DLD1 (cell line): ENCODE measurements at regions not wholly inside any gene's neighbourhood (a gene's known extent, or its start where the extent isn't known, plus 50 kb on each side); places are given as distances from the start of the nearest gene placed in this dataset.

ENCODE experiments used
- in situ Hi-C: cut with HindIII; loops from 2 replicates; pipeline ENCODE4 v1.10.0; 2017; ENCODE audit warnings: low sequenced_read_pairs

GRCh38 chr5:74052441-74053221 lies 426.6 kb downstream of the ARHGEF28 start:
- in situ Hi-C loops, result no loop called here

DNA sequence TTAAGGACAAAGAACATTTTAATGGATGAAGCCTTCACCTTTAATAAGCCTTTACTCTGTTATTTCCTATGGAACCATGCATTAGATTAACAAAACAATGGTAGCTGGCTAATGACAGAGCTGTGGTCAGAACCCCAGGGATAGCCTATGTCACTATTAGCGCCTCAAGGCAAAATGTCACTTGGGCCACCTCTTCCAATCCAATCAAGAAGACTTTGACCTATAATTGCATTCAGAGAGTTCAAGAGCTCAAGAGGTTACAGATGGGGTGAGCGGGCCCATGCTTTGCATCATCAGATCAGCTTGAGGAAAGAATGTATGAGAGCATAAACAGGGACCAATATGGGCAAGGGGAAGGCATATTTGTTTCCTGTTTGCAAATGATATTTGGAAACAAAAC lies 425.1 kb downstream of the ARHGEF28 start:
- in situ Hi-C loops, result no loop called here

DNA sequence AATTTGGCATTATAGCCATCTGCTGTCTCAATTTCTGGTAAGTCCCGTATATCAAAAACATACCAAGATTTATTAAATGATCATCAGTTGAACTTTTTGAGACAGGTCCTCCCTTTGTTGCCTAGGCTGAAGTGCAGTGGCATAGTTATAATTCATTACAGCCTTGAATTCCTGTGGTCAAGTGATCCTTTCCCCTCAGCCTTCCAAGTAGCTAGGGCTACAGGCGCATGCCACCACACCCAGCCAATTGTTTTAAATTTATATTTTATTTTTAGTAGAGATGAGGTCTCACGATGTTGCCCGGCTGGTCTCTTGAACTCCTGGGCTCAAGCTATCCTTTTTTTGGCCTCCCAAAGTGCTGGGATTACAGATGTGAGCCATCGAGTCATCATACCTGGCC lies 418.9 kb downstream of the ARHGEF28 start:
- in situ Hi-C loops, result no loop called here

DNA sequence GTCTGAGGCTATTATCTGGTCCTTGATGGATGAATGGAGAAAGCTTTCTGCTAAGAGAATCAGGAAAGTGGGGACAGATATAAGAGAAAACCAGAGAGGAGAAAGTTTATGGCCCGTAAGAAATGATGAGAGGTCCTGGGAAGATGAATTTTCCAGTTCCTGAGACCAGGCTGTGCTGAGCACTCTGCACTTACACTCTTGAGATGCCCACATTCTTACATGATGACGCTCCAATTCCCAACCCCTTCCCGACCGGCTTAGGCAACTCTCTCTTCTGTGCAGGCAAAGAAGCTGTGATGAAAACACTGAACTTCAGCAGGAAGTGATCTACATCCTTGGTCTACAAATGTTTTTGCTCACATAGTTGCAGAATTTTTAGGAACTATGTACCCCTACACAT lies 417.0 kb downstream of the ARHGEF28 start:
- in situ Hi-C loops, result no loop called here

- in situ Hi-C loops, result no loop called here
Observed at GRCh38 chr5:74042559-74042958, 416.6 kb downstream of the ARHGEF28 start.

GRCh38 chr5:74041913-74042312 lies 415.9 kb downstream of the ARHGEF28 start:
- in situ Hi-C loops, result no loop called here

DNA sequence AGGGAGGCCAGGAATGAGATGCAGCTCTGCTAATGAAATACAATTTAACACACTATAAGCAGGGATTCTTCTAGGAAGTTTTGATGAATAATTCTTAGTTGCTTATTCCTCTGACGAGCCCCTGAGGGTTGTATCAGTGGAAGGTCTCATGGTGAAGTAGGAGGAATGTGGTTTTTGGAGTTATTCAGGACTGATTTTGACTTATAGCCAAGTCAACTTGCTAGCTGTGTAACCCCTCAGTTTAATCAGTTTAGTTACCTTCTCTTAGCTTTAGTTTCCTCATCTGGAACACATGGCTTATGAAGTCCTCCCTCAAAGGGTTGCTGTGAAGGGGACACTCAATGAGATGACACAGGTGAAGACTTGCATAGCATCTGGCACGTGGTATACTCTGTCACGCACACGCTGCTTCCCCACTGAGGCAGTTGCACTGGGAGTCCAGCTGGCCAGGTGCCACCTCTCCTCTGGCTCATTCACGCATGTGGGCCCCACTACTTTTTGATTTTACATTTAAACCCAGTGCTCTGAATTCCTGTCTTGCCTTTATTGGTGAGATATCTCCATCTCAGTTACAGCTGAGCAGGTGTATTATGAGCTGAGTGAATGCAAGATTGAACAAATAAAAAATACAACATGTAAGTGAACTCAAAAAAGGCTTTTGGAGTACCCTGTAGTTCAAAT lies 415.0 kb downstream of the ARHGEF28 start:
- in situ Hi-C loops, result no loop called here

DNA sequence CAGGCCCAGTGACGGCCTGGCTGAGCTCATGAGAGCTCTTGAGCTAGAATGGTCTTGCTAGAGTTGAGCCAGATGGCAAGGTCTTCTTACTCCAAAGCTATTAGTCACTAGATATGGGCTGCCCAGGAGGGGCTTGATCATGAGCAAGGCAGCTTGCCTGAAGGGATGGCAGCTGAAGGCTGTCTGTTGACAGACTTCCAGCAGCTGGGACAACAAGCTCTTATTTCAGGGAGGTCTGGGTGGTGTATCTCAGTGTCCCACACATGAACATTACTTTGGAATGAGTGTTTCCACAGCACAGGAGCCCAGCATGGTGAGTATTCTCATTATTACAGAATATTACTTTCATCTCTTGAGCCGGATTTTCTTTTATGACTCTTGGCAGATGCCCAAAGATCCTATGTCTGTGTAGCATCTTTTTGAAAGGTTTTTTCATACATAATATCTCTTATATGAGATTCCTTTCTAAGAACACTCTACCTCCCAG lies 414.1 kb downstream of the ARHGEF28 start:
- in situ Hi-C loops, result no loop called here

DNA sequence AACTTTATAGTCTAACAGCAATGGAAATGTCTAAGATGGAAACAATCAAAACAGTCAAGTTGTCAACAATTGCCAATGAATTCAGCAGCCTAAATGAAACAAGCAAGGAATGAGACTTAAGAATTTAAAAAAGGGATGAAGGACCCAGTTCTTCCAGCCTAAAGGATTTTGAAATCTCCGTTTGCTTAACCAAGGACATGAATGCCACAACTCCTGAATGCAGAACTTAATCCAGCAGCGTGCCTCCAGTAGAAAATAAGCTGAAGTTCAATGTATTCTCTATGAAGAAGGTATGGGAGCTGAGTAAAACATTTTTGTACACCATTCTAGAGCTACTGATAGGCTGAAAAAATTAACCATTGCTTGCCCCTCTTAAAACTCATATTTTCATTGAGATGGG lies 411.3 kb downstream of the ARHGEF28 start:
- in situ Hi-C loops, result no loop called here

DNA sequence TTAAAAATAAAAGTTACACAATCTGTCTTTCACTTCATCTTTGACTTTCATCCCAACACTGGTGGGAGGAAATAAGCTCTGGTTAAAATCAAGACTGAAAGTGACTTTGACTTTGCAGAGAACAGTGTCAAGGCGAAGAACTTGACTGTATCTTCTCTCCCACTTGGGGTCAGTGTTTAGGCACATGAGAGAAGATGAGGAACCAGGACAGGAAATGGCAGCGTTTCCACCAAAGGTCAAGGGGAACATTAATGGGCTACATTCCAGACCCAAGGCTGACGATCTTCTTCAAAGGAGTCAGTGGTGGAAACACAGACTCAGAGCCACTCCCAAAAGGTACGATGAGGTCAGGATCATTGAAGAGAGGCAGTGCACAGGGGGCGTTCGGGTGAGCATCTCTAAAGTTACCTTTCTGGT lies 409.5 kb downstream of the ARHGEF28 start:
- in situ Hi-C loops, result no loop called here

DNA sequence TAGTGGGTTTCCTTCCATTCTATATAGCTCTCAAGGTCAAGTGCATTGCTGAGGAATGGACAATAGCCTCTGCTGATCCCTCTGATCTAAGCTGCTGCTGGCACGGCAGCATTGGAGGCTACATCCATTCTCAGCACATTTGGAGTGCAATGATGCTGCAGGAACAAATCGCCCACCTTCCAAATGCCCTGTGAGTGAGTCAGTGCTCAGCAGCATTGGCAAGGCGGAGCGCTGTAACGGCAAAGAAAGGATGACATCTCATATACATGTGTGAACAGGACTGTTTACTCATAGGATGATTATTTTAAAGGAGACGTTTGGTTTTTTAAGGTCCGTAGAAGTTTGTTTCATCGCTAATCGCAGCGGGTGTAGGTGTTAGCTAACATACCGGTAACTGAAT lies 408.7 kb downstream of the ARHGEF28 start:
- in situ Hi-C loops, result no loop called here

GRCh38 chr5:74032617-74033016 lies 406.6 kb downstream of the ARHGEF28 start:
- in situ Hi-C loops, result no loop called here

- in situ Hi-C loops, result no loop called here
Observed at GRCh38 chr5:74031536-74031935, 405.5 kb downstream of the ARHGEF28 start.

DNA sequence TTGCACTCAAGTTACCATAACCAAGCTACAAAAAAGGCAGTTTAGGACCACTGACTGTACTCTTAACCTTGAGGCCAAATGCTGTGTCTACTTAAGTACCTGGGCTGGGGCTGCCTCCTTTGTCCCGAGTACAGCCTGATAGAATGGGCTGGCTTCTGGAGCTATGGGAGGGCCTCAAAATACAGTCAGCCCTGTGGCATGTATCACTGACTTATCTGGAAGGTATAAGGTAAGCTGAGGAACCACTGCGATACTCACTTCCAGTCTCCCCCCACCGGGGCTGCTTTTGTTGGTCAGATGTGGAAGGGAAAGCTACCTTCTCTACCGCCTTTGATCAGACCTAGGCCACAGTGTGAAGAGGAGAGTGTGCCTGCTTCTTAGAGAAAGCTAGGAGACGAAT lies 404.8 kb downstream of the ARHGEF28 start:
- in situ Hi-C loops, result no loop called here

GRCh38 chr5:74030371-74030770 lies 404.4 kb downstream of the ARHGEF28 start:
- in situ Hi-C loops, result no loop called here

DNA sequence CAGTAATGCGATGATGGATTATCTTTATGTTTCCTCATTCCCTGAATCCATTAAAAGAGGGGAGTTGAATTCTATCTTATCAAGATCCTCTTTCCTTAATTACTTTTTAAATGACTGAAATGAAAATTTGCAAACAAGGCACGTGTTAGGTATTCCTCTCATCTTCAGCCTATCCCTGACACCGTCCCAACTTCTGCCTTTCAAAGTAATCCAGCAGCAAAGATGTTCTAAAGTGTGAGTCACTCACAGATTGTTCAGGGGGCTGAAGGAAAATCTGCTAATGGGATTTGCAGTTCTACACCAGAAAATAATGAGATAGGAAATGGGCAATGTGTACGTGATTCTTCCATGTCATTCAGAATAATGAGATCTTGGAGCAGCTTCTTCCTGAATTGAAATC lies 403.0 kb downstream of the ARHGEF28 start:
- in situ Hi-C loops, result no loop called here

GRCh38 chr5:74028406-74028805 lies 402.4 kb downstream of the ARHGEF28 start:
- in situ Hi-C loops, result no loop called here

DNA sequence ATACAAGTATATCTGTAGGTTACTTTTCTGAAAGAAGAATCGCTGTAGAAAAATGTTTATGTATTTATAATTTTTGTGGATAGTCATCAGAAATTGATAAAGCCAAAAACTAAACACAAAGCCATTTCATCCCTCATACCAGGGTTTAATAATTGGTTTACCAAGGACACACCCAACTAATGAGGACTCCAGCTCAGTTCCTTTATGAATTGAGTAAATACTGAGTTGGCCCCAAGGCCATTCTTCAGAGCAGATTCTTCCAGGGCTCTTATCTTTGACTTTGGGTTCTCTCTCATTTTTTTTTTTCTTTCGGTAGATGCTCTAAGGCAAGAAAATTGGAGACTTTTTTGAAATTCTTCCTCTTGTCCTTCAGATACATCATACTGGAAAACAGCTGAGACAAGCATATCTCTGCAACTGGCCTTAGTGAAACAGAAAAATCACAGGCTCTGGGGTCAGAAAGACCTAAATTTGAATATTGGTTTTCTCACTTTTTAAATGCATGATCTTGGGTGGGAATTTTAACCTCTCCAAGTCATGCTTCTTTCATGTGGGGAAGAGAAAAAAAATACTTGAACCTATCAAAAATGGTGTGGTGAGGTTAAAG lies 401.8 kb downstream of the ARHGEF28 start:
- in situ Hi-C loops, result no loop called here

DNA sequence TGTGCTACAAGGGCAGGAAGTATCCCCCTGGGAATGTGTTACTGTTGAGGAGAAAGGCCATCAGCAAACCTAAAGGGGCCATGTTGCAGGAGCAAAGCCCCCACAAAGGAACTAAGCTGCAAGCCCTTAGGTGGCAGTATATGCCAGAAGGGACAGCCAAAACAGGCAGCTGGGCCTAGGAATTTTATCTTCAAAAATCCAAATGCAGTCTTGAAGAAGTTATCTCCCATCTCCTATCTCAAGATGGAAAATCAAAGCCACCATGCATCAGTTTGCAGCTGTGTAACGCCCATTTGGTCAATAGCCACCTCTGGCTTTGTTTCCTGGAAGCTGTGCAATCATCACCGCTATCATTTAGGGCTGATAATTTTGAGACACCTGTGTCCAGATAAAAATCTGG lies 400.3 kb downstream of the ARHGEF28 start:
- in situ Hi-C loops, result no loop called here

GRCh38 chr5:74021126-74021525 lies 395.1 kb downstream of the ARHGEF28 start:
- in situ Hi-C loops, result no loop called here

- in situ Hi-C loops, result no loop called here
Observed at GRCh38 chr5:74020503-74020902, 394.5 kb downstream of the ARHGEF28 start.

GRCh38 chr5:74019923-74020322 lies 393.9 kb downstream of the ARHGEF28 start:
- in situ Hi-C loops, result no loop called here
